ENCODE measurements at regions not wholly inside any gene's neighbourhood (a gene's known extent, or its start where the extent isn't known, plus 50 kb on each side); places are given as distances from the start of the nearest gene placed in this dataset.

- intact Hi-C loops (cut with micrococcal nuclease) = no loop called here
- Mint-ChIP-seq H3K27me3 (ENCODE audit: insufficient read depth) (no peaks in the 10 kb centered on the region), H3K4me3 (no peak overlapping the region), H3K4me1 (ENCODE audit: low read depth) (no peaks in the 10 kb centered on the region), H3K36me3 (ENCODE audit: low read depth) (no peaks in the 10 kb centered on the region), H3K27ac (no peak overlapping the region), H3K9me3 (no peaks in the 10 kb centered on the region)
- DNase-seq (ENCODE audit: low spot score) = no peak
These were observed 389.1 kb downstream of the HAPSTR1 start for GRCh38 chr16:9480503-9480902.

GRCh38 chr16:9481747-9482730 lies 390.6 kb downstream of the HAPSTR1 start:
- Mint-ChIP-seq H3K4me3 (no peak overlapping the region), H3K36me3 (ENCODE audit: low read depth) (no peaks in the 10 kb centered on the region), H3K27ac (no peak overlapping the region), H3K4me1 (ENCODE audit: low read depth) (no peaks in the 10 kb centered on the region), H3K27me3 (ENCODE audit: insufficient read depth) (no peaks in the 10 kb centered on the region), H3K9me3 (no peaks in the 10 kb centered on the region)
- no peak for DNase-seq (ENCODE audit: low spot score)
- intact Hi-C loops (cut with micrococcal nuclease) = no loop called here

- Mint-ChIP-seq H3K27me3 (ENCODE audit: insufficient read depth) (no peaks in the 10 kb centered on the region), H3K4me3 (no peak overlapping the region), H3K27ac (no peak overlapping the region), H3K9me3 (no peaks in the 10 kb centered on the region), H3K4me1 (ENCODE audit: low read depth) (no peaks in the 10 kb centered on the region), H3K36me3 (ENCODE audit: low read depth) (no peaks in the 10 kb centered on the region)
- no peak for DNase-seq (ENCODE audit: low spot score)
- intact Hi-C loops (cut with micrococcal nuclease) = no loop called here
These were observed 393.0 kb downstream of the HAPSTR1 start for GRCh38 chr16:9484426-9484825.

GRCh38 chr16:9484881-9485280 lies 393.4 kb downstream of the HAPSTR1 start:
- DNase-seq (ENCODE audit: low spot score) = no peak
- H3K4me1 Mint-ChIP-seq (ENCODE audit: low read depth) = no peaks in the 10 kb centered on the region
- H3K9me3 Mint-ChIP-seq = no peaks in the 10 kb centered on the region
- no peak overlapping the region for H3K4me3 Mint-ChIP-seq
- H3K27ac Mint-ChIP-seq = no peak overlapping the region
- no peaks in the 10 kb centered on the region for H3K27me3 Mint-ChIP-seq (ENCODE audit: insufficient read depth)
- no peaks in the 10 kb centered on the region for H3K36me3 Mint-ChIP-seq (ENCODE audit: low read depth)
- intact Hi-C loops (cut with micrococcal nuclease) = no loop called here

GRCh38 chr16:9489835-9490467 lies 398.5 kb downstream of the HAPSTR1 start:
- H3K4me1 Mint-ChIP-seq (ENCODE audit: low read depth) = no peaks in the 10 kb centered on the region

GRCh38 chr16:9495824-9496223 lies 404.4 kb downstream of the HAPSTR1 start:
- intact Hi-C loops (cut with micrococcal nuclease) = no loop called here
- no peaks in the 10 kb centered on the region for H3K9me3 Mint-ChIP-seq
- no peaks in the 10 kb centered on the region for H3K27me3 Mint-ChIP-seq (ENCODE audit: insufficient read depth)
- no peak overlapping the region for H3K4me3 Mint-ChIP-seq
- no peaks in the 10 kb centered on the region for H3K4me1 Mint-ChIP-seq (ENCODE audit: low read depth)
- H3K36me3 Mint-ChIP-seq (ENCODE audit: low read depth) = no peaks in the 10 kb centered on the region
- H3K27ac Mint-ChIP-seq = no peak overlapping the region
- no peak for DNase-seq (ENCODE audit: low spot score)

More at GRCh38 chr16:9489835-9490467, 398.5 kb downstream of the HAPSTR1 start:
- Mint-ChIP-seq H3K27ac (no peak overlapping the region), H3K27me3 (ENCODE audit: insufficient read depth) (no peaks in the 10 kb centered on the region), H3K36me3 (ENCODE audit: low read depth) (no peaks in the 10 kb centered on the region), H3K4me3 (no peak overlapping the region), H3K9me3 (no peaks in the 10 kb centered on the region)
- DNase-seq (ENCODE audit: low spot score) = no peak
- intact Hi-C loops (cut with micrococcal nuclease) = no loop called here

GRCh38 chr16:9497750-9498149 lies 406.3 kb downstream of the HAPSTR1 start:
- no peaks in the 10 kb centered on the region for H3K4me1 Mint-ChIP-seq (ENCODE audit: low read depth)
- H3K27ac Mint-ChIP-seq = no peak overlapping the region
- intact Hi-C loops (cut with micrococcal nuclease) = no loop called here
- no peak overlapping the region for H3K4me3 Mint-ChIP-seq
- DNase-seq (ENCODE audit: low spot score) = no peak
- H3K27me3 Mint-ChIP-seq (ENCODE audit: insufficient read depth) = no peaks in the 10 kb centered on the region
- no peaks in the 10 kb centered on the region for H3K36me3 Mint-ChIP-seq (ENCODE audit: low read depth)
- H3K9me3 Mint-ChIP-seq = no peaks in the 10 kb centered on the region

- no peak for DNase-seq (ENCODE audit: low spot score)
- Mint-ChIP-seq H3K27me3 (ENCODE audit: insufficient read depth) (no peaks in the 10 kb centered on the region), H3K4me3 (no peak overlapping the region), H3K4me1 (ENCODE audit: low read depth) (no peaks in the 10 kb centered on the region), H3K36me3 (ENCODE audit: low read depth) (no peaks in the 10 kb centered on the region), H3K27ac (no peak overlapping the region), H3K9me3 (no peaks in the 10 kb centered on the region)
- intact Hi-C loops (cut with micrococcal nuclease) = no loop called here
These were observed 408.6 kb downstream of the HAPSTR1 start for GRCh38 chr16:9499941-9500593.

- Mint-ChIP-seq H3K27ac (no peak overlapping the region), H3K36me3 (ENCODE audit: low read depth) (no peaks in the 10 kb centered on the region), H3K9me3 (no peaks in the 10 kb centered on the region), H3K4me3 (no peak overlapping the region), H3K27me3 (ENCODE audit: insufficient read depth) (no peaks in the 10 kb centered on the region), H3K4me1 (ENCODE audit: low read depth) (no peaks in the 10 kb centered on the region)
- intact Hi-C loops (cut with micrococcal nuclease) = no loop called here
- no peak for DNase-seq (ENCODE audit: low spot score)
These were observed 409.4 kb downstream of the HAPSTR1 start for GRCh38 chr16:9500872-9501271.

GRCh38 chr16:9503251-9503984 lies 412.0 kb downstream of the HAPSTR1 start:
- peaks cover 12% of the 10 kb centered on the region for H3K9me3 Mint-ChIP-seq
- no peaks in the 10 kb centered on the region for H3K4me1 Mint-ChIP-seq (ENCODE audit: low read depth)
- H3K27me3 Mint-ChIP-seq (ENCODE audit: insufficient read depth) = no peaks in the 10 kb centered on the region
- H3K27ac Mint-ChIP-seq = no peak overlapping the region
- H3K4me3 Mint-ChIP-seq = no peak overlapping the region
- no peak for DNase-seq (ENCODE audit: low spot score)
- no peaks in the 10 kb centered on the region for H3K36me3 Mint-ChIP-seq (ENCODE audit: low read depth)
- intact Hi-C loops (cut with micrococcal nuclease) = no loop called here

- Mint-ChIP-seq H3K9me3 (peaks cover 37% of the 10 kb centered on the region), H3K27ac (no peak overlapping the region), H3K4me3 (no peak overlapping the region), H3K36me3 (ENCODE audit: low read depth) (no peaks in the 10 kb centered on the region), H3K27me3 (ENCODE audit: insufficient read depth) (no peaks in the 10 kb centered on the region), H3K4me1 (ENCODE audit: low read depth) (no peaks in the 10 kb centered on the region)
- intact Hi-C loops (cut with micrococcal nuclease) = no loop called here
- DNase-seq (ENCODE audit: low spot score) = no peak
These were observed 417.0 kb downstream of the HAPSTR1 start for GRCh38 chr16:9508328-9508936.

GRCh38 chr16:9509663-9510062 lies 418.2 kb downstream of the HAPSTR1 start:
- Mint-ChIP-seq H3K27ac (no peak overlapping the region), H3K4me3 (no peak overlapping the region), H3K9me3 (peaks cover 39% of the 10 kb centered on the region), H3K4me1 (ENCODE audit: low read depth) (no peaks in the 10 kb centered on the region), H3K27me3 (ENCODE audit: insufficient read depth) (no peaks in the 10 kb centered on the region), H3K36me3 (ENCODE audit: low read depth) (no peaks in the 10 kb centered on the region)
- intact Hi-C loops (cut with micrococcal nuclease) = no loop called here
- no peak for DNase-seq (ENCODE audit: low spot score)
